IMR-90 (cell line): ENCODE measurements at regions not wholly inside any gene's neighbourhood (a gene's known extent, or its start where the extent isn't known, plus 50 kb on each side); places are given as distances from the start of the nearest gene placed in this dataset.

Source experiments
- ATAC-seq: fragments of 200-7000 bp; cut with Tn5 transposase; 2 replicates; pipeline ENCODE4 v1.9.1; 2020; ENCODE audit warnings: low read depth, mild to moderate bottlenecking, moderate library complexity
- BruUV-seq: library from RNA; stranded (reverse); fragments of 400-500 nt; replicated peaks from 2 replicates; lab custom pipeline; 2021; lab: Mats Ljungman, UMichigan
- CTCF ChIA-PET: fragments of 300-600 bp; formaldehyde crosslinking; extraction: SDS; loops from one replicate; lab custom pipeline; 2021; ENCODE audit warnings: antibody characterized with exemption; lab: Yijun Ruan, JAX
- POLR2A ChIA-PET: fragments of 300-600 bp; sonication (Branson Sonifier 250); formaldehyde crosslinking; loops from one replicate; lab custom pipeline; 2022; ENCODE audit warnings: antibody characterized with exemption; ENCODE audit not compliant: unreplicated experiment; lab: Charles Lee
- DNase-seq: peaks from one replicate; pipeline ENCODE4 v3.0.0; 2013
- H2AFZ ChIP-seq: replicated peaks from 2 replicates; pipeline ENCODE3; 2013; ENCODE audit warnings: low read length, mild to moderate bottlenecking; ENCODE audit not compliant: poor library complexity
- H2AK5ac ChIP-seq: 2 replicates; pipeline ENCODE4 v1.6.1; 2013; ENCODE audit warnings: low read depth, low read length, inconsistent platforms
- H2AK9ac ChIP-seq: replicated peaks from 2 replicates; pipeline ENCODE3; 2013; ENCODE audit warnings: mild to moderate bottlenecking, low read depth, low read length, moderate library complexity; ENCODE audit not compliant: poor library complexity
- H2BK120ac ChIP-seq: 2 replicates; pipeline ENCODE4 v1.6.1; 2013; ENCODE audit warnings: low read depth, low read length, inconsistent platforms
- H2BK15ac ChIP-seq: 3 replicates; pipeline ENCODE4 v1.6.1; 2013; ENCODE audit warnings: low read depth, low read length, inconsistent platforms
- H2BK20ac ChIP-seq: 2 replicates; pipeline ENCODE4 v1.6.1; 2013; ENCODE audit warnings: low read depth, mild to moderate bottlenecking, inconsistent platforms, low read length, moderate library complexity
- H2BK5ac ChIP-seq: 2 replicates; pipeline ENCODE4 v1.6.1; 2013; ENCODE audit warnings: mild to moderate bottlenecking, low read depth, low read length, inconsistent platforms; ENCODE audit not compliant: poor library complexity, severe bottlenecking
- H3K14ac ChIP-seq: replicated peaks from 2 replicates; pipeline ENCODE4 v1.6.1; 2013; ENCODE audit warnings: low read depth, low read length, inconsistent platforms
- H3K18ac ChIP-seq: 2 replicates; pipeline ENCODE4 v1.6.1; 2013; ENCODE audit warnings: low read depth, low read length, control low read depth
- H3K23ac ChIP-seq: 2 replicates; pipeline ENCODE4 v1.6.1; 2013; ENCODE audit warnings: low read depth, low read length, inconsistent platforms
- H3K27ac ChIP-seq: 2 replicates; pipeline ENCODE4 v1.5.1; 2013; ENCODE audit warnings: mild to moderate bottlenecking, control low read depth, low read length; ENCODE audit not compliant: insufficient read depth
- H3K27me3 ChIP-seq: 2 replicates; pipeline ENCODE4 v1.6.1; 2013; ENCODE audit warnings: low read length; ENCODE audit not compliant: control insufficient read depth, insufficient read depth
- H3K36me3 ChIP-seq: 2 replicates; pipeline ENCODE4 v1.6.1; 2013; ENCODE audit warnings: low read length, mixed read lengths; ENCODE audit not compliant: control insufficient read depth, insufficient read depth
- H3K4ac ChIP-seq: 2 replicates; pipeline ENCODE4 v1.6.1; 2013; ENCODE audit warnings: low read depth, low read length, inconsistent platforms
- H3K4me1 ChIP-seq: 2 replicates; pipeline ENCODE4 v1.6.1; 2013; ENCODE audit warnings: low read length, mixed read lengths; ENCODE audit not compliant: control insufficient read depth, insufficient read depth
- H3K4me2 ChIP-seq: 2 replicates; pipeline ENCODE4 v1.6.1; 2013; ENCODE audit warnings: low read depth, mild to moderate bottlenecking, control low read depth, low read length, moderate library complexity
- H3K4me3 ChIP-seq: 2 replicates; pipeline ENCODE4 v1.5.1; 2013; ENCODE audit warnings: low read depth, mild to moderate bottlenecking, control low read depth, low read length, moderate library complexity; ENCODE audit not compliant: insufficient read depth
- H3K56ac ChIP-seq: 2 replicates; pipeline ENCODE4 v1.6.1; 2013; ENCODE audit warnings: low read length, inconsistent platforms; ENCODE audit not compliant: insufficient read depth; ENCODE audit errors: extremely low read depth
- H3K79me1 ChIP-seq, 2 experiments: 2 replicates each; pipeline ENCODE4 v1.6.1; 2013; ENCODE audit warnings: low read length in 2 of 2, inconsistent platforms in 1 of 2, low read depth in 1 of 2
- H3K9ac ChIP-seq: 2 replicates; pipeline ENCODE4 v1.6.1; 2013; ENCODE audit warnings: low read depth, low read length, control low read depth
- H3K9me1 ChIP-seq: 2 replicates; pipeline ENCODE4 v1.6.1; 2013; ENCODE audit warnings: low read length, inconsistent platforms; ENCODE audit not compliant: insufficient read depth
- H3K9me3 ChIP-seq: 2 replicates; pipeline ENCODE4 v1.6.1; 2013; ENCODE audit warnings: low read length; ENCODE audit not compliant: control insufficient read depth, insufficient read depth
- H4K20me1 ChIP-seq: 2 replicates; pipeline ENCODE4 v1.6.1; 2013; ENCODE audit warnings: low read length, inconsistent platforms; ENCODE audit not compliant: insufficient read depth
- H4K5ac ChIP-seq: 2 replicates; pipeline ENCODE4 v1.6.1; 2013; ENCODE audit warnings: mild to moderate bottlenecking, low read depth, low read length, control low read depth
- H4K8ac ChIP-seq, 2 experiments: 2 replicates each; pipeline ENCODE4 v1.6.1; 2013; ENCODE audit warnings: low read depth in 2 of 2, low read length in 2 of 2, control low read depth in 1 of 2, inconsistent platforms in 1 of 2
- H4K91ac ChIP-seq: 2 replicates; pipeline ENCODE4 v1.6.1; 2013; ENCODE audit warnings: low read depth, low read length, inconsistent platforms; ENCODE audit not compliant: insufficient read depth
- FOS ChIP-seq: fragments of 150-350 bp; IDR thresholded peaks from 2 replicates; pipeline ENCODE4 v1.6.1; 2016; ENCODE audit warnings: low read depth, low read length
- MAZ ChIP-seq: IDR thresholded peaks from 2 replicates; pipeline ENCODE4 v1.6.1; 2012; ENCODE audit warnings: low read depth, mild to moderate bottlenecking, low read length, improper control_type of control experiment, moderate library complexity, borderline replicate concordance
- WGBS, 2 experiments: methylation state at CpG; one replicate each; pipeline versions ENCODE4 v1.1.5 to v1.1.7; 2013; ENCODE audit warnings: missing lambda C conversion rate in 2 of 2; ENCODE audit not compliant: insufficient read length in 1 of 2; ENCODE audit errors: extremely low coverage in 2 of 2; 5-methylcytosine and 5-hydroxymethylcytosine counted together
- dilution Hi-C: fragments of 300-500 bp; cut with HindIII; formaldehyde crosslinking; loops from one replicate; pipeline ENCODE4 v1.14.3; 2018; ENCODE audit warnings: low sequenced_read_pairs; ENCODE audit not compliant: unreplicated experiment
- in situ Hi-C: fragments of 300-500 bp; cut with MboI; formaldehyde crosslinking; loops from 3 replicates; pipeline ENCODE4 v1.14.3; 2019; ENCODE audit warnings: low sequenced_read_pairs, inconsistent platforms, mixed read lengths
- intact Hi-C: fragments of 100-400 bp; cut with micrococcal nuclease; formaldehyde crosslinking; loops from 2 replicates; pipeline ENCODE4 v1.10.0; 2022

DNA sequence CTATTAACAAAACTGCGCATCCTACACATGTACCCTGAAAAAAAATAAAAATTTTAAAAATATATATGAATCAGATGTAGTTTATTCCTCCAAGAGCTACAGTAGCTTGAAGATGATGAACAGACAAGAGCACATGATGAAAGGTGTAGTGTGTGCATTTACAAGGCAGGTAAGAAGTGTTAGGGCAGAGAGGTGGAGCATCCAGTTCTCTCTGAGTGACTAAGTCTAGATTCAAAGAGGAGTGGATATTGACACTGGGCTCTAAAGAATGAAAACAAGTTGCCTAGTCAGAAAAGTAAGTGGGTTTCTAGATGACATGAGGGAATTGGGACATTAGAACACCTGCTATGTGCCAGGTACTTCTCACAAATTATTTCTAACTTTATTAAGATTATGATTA is 76.0 kb upstream of the CARD18 start:
- Histone ChIP-seq H3K9me3 (no peaks in the 10 kb centered on the region; the same call in 1 of the 2 replicates), H3K27me3 (no peaks in the 10 kb centered on the region), H4K5ac (no peak overlapping the region), H3K27ac (no peak overlapping the region), H3K14ac (no peak overlapping the region), H4K91ac (no peak overlapping the region), H2AK9ac (no peak overlapping the region), H3K56ac (no peak overlapping the region), H3K18ac (no peak overlapping the region), H4K8ac (no peak overlapping the region), H2BK120ac (no peak overlapping the region), H2AFZ (no peak overlapping the region), H3K9ac (no peak overlapping the region), H3K4ac (no peak overlapping the region), H3K79me1 (no peaks in the 10 kb centered on the region), H3K9me1 (no peaks in the 10 kb centered on the region), H3K4me3 (no peak overlapping the region), H4K20me1 (no peaks in the 10 kb centered on the region), H3K23ac (no peak overlapping the region), H2BK5ac (no peak overlapping the region), H3K36me3 (no peaks in the 10 kb centered on the region), H2AK5ac (no peak overlapping the region), H3K4me1 (no peaks in the 10 kb centered on the region), H2BK20ac (no peak overlapping the region), H3K4me2 (no peak overlapping the region), H2BK15ac (no peak overlapping the region)
- TF ChIP-seq MAZ (no peak), FOS (no peak)
- POLR2A ChIA-PET = no interaction called here
- DNase-seq (no peak), ATAC-seq (no peak)
- dilution Hi-C loops = no loop called here
- in situ Hi-C loops = no loop called here
- CTCF ChIA-PET = no interaction called here
- no CpG with 5 or more reads among the region's 1 CpG for WGBS, 2 experiments
- no TSS peak for BruUV-seq
- intact Hi-C loops = no loop called here
